ENCODE measurements at regions not wholly inside any gene's neighbourhood (a gene's known extent, or its start where the extent isn't known, plus 50 kb on each side); places are given as distances from the start of the nearest gene placed in this dataset.

DNA sequence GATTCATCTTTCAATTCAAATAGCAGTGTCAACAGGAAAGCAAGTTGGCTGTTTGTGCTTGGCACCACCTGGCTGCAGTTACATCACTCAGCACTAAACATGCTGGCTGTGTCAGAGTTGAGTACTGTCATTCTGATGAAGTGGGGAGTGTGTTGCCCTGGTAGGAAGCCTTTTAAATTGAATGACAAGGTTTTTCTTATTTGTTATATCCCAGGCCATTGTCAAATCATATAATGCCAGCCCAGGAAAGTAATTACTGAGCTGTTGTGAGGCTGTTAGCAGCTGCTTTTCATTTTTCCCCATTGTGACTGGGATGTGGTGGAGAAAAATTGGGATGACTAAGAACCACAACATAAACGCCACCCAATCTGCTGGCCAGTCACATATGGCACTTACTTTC, 106.5 kb upstream of the PRKD1 start:
- DNase-seq (ENCODE audit: low read depth): peak; percentile 4
- TF ChIP-seq, protein P1, sequence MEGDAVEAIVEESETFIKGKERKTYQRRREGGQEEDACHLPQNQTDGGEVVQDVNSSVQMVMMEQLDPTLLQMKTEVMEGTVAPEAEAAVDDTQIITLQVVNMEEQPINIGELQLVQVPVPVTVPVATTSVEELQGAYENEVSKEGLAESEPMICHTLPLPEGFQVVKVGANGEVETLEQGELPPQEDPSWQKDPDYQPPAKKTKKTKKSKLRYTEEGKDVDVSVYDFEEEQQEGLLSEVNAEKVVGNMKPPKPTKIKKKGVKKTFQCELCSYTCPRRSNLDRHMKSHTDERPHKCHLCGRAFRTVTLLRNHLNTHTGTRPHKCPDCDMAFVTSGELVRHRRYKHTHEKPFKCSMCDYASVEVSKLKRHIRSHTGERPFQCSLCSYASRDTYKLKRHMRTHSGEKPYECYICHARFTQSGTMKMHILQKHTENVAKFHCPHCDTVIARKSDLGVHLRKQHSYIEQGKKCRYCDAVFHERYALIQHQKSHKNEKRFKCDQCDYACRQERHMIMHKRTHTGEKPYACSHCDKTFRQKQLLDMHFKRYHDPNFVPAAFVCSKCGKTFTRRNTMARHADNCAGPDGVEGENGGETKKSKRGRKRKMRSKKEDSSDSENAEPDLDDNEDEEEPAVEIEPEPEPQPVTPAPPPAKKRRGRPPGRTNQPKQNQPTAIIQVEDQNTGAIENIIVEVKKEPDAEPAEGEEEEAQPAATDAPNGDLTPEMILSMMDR (conservative IDR thresholded peaks at IDR 0.05; ENCODE audit: low read depth, low read length): no peak
- no peak overlapping the region for H3K4me3 ChIP-seq (ENCODE audit: low read depth, low read length)

DNA sequence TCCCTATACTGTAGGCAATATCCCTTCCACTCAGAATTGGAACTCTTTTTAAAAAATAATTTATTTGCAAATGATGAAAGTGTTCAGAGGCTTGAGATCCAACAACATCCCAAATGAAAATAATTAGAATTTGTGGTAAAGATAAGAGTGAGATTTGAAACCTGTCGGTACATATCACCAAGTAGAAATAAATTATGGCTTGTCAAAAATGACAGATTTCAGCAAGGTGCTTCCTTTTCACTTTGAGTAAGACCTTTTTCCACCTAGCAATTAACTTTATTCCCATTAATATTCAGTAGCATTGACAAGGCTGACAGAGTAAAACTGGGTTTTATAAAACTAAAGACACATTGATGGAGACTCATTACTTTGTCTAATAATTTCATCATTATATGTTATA, 107.7 kb upstream of the PRKD1 start:
- TF ChIP-seq, protein P1 (conservative IDR thresholded peaks at IDR 0.05; ENCODE audit: low read depth, low read length): no peak
- no peak for DNase-seq (ENCODE audit: low read depth)
- H3K4me3 ChIP-seq (ENCODE audit: low read depth, low read length): no peak overlapping the region

DNA sequence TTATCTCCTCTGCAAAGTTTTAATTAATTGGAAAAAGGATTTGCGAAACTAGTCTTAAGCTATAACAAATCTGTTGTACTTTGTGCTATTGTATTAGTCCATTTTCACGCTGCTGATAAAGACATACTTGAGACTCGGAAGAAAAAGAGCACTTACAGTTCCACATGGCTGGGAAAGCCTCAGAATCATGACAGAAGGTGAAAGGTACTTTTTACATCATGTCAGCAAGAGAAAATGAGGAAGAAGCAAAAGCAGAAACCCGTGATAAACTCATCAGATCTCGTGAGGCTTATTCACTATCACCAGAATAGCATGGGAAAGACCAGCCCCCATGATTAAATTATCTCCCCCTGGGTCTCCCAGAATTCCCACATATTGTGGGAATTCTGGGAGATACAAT, 118.1 kb upstream of the PRKD1 start:
- TF ChIP-seq, protein P1 (conservative IDR thresholded peaks at IDR 0.05; ENCODE audit: low read depth, low read length): no peak
- DNase-seq (ENCODE audit: low read depth): no peak
- H3K4me3 ChIP-seq (ENCODE audit: low read depth, low read length): no peak overlapping the region

DNA sequence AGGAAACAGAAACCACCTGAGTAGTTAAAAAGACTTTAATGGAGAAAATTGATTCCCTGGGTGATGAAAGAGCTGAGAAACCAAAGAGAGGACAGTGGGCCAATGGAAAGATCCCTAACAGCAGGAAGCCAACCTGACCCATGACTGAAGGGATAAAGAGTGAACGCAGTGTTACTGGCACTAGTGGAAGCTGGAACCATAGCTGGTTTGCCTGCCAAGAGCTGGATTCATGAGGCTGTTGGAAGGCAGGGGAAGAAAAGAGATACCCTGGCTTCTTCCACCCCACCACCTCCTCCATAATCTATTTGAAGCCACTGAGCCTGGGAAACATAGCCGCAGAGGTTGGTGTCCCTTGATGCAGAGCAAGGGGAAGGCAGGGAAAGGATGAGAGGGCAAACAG, 125.5 kb upstream of the PRKD1 start:
- TF ChIP-seq, protein P1 (conservative IDR thresholded peaks at IDR 0.05; ENCODE audit: low read depth, low read length): no peak
- DNase-seq (ENCODE audit: low read depth): peak; percentile 49
- no peak overlapping the region for H3K4me3 ChIP-seq (ENCODE audit: low read depth, low read length)

DNA sequence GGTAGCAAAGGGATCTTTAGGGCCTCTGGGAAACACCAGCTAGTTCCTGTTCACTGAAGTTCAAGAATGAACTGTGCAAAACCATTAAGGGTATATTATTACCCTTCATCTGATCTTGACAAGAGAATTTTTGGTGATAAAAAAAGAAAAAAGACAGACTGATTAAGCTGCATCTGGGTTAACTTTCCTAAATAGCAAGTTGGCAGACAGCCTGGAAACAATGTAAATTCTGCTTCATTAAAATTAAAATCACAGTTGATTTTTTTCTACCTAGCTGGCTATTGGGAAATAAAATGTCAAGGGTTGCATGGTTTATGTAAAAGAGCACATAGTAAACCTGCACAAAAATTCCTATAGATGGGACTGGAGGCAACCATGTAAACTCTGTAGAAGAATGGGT, 126.6 kb upstream of the PRKD1 start:
- TF ChIP-seq, protein P1 (conservative IDR thresholded peaks at IDR 0.05; ENCODE audit: low read depth, low read length): no peak
- no peak for DNase-seq (ENCODE audit: low read depth)
- H3K4me3 ChIP-seq (ENCODE audit: low read depth, low read length): no peak overlapping the region

DNA sequence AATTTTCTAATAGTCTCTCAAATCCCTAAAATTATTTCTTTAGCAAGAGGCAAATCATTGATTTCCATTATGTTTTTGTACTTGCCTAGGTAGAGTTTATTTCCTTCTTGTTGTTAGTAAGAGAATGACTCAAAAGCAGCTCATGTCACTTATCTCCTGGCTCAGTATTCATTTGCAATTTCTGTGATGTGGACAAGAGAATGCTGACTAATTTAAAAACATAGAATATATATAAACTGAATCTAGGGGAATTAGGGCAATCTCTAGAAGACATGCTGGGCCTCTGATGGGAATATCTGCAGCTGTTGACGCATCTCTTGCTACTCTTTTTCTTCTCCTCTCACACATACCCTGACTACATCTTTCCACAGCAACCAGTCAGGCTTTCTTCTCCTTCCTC, 130.8 kb upstream of the PRKD1 start:
- H3K4me3 ChIP-seq (ENCODE audit: low read depth, low read length): no peak overlapping the region
- peak; percentile 51 for DNase-seq (ENCODE audit: low read depth)
- TF ChIP-seq, protein P1 (conservative IDR thresholded peaks at IDR 0.05; ENCODE audit: low read depth, low read length): no peak

DNA sequence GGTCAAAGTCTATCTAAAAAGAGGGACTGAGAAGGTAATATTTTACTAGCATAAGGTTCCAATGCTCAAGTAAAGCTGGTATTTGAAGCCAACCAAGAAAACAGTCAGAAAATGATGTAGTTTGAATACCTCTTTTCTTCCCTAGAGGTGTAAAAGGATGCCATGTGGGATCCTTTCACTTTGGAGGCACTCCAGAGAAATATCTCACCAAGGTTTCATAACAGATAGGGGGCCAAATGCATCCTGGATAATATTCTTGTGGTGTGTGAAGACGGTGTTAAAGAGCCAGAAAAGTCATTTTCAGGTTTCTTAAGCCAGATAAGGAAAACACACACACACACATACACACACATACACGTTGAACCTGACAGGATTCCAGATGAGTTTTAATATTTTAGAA, 136.1 kb upstream of the PRKD1 start:
- TF ChIP-seq, protein P1 (conservative IDR thresholded peaks at IDR 0.05; ENCODE audit: low read depth, low read length): no peak
- no peak overlapping the region for H3K4me3 ChIP-seq (ENCODE audit: low read depth, low read length)
- DNase-seq (ENCODE audit: low read depth): peak; percentile 2

Measured in choroid plexus epithelial cell (primary cell).